NT2/D1 (cell line): ENCODE measurements at regions not wholly inside any gene's neighbourhood (a gene's known extent, or its start where the extent isn't known, plus 50 kb on each side); places are given as distances from the start of the nearest gene placed in this dataset.

Source experiments
- SUZ12 ChIP-seq: IDR thresholded peaks from 2 replicates; pipeline ENCODE4 v1.6.1; 2011; ENCODE audit not compliant: insufficient read length, insufficient read depth; ENCODE audit errors: extremely low read depth
- YY1 ChIP-seq: IDR thresholded peaks from 2 replicates; pipeline ENCODE4 v1.6.1; 2011; ENCODE audit not compliant: insufficient read length, insufficient read depth
- ZNF274 ChIP-seq: IDR thresholded peaks from 2 replicates; pipeline ENCODE4 v1.6.1; 2011; ENCODE audit warnings: mild to moderate bottlenecking, low read depth, low read length

DNA sequence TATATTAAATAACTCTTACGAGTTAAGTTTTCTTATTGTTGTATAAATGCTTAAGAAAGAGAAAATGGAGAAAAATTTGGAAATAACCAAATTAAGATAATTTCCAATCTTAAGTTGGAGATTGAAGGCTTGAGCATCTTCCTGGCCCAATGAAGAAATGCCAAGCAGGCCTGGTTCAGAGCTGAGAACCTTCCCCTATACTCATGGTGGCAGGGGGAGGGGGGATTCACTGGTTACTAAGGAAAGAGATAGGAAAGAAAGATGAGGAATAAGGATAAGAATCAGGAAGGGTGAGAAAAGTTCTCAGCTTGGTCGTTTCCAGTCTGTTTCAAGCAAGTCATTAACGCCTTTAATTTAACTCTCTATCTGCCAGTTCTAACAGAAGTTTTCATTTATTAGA lies 166.2 kb downstream of the AVL9 start:
- TF ChIP-seq YY1: no peak
- TF ChIP-seq SUZ12: no peak
- no peak for TF ChIP-seq ZNF274
